Nephron progenitor cell (in vitro differentiated cells): ENCODE measurements at regions not wholly inside any gene's neighbourhood (a gene's known extent, or its start where the extent isn't known, plus 50 kb on each side); places are given as distances from the start of the nearest gene placed in this dataset.

Experiments
- DNase-seq: peaks from one replicate; pipeline ENCODE4 v3.0.0; 2021
- H3K27ac Mint-ChIP-seq: 2 replicates; pipeline ENCODE4 v1.8.0; 2021; ENCODE audit warnings: mild to moderate bottlenecking, moderate library complexity, mixed read lengths
- H3K27me3 Mint-ChIP-seq: 2 replicates; pipeline ENCODE4 v1.8.0; 2021; ENCODE audit warnings: mild to moderate bottlenecking, low read depth, mixed read lengths; ENCODE audit not compliant: poor library complexity
- H3K36me3 Mint-ChIP-seq: 2 replicates; pipeline ENCODE4 v1.8.0; 2021; ENCODE audit warnings: low read depth, mixed read lengths
- H3K4me1 Mint-ChIP-seq: 2 replicates; pipeline ENCODE4 v1.8.0; 2021; ENCODE audit warnings: mixed read lengths
- H3K4me3 Mint-ChIP-seq: 2 replicates; pipeline ENCODE4 v1.8.0; 2021; ENCODE audit warnings: mild to moderate bottlenecking, moderate library complexity, mixed read lengths
- H3K9me3 Mint-ChIP-seq: 2 replicates; pipeline ENCODE4 v1.8.0; 2021; ENCODE audit warnings: mild to moderate bottlenecking, moderate library complexity, mixed read lengths
- TF ChIP-seq, protein P1 (sequence below): fragments of 200-600 bp; sonication (generic); IDR thresholded peaks from 2 replicates; pipeline ENCODE4 v1.5.0; 2021; ENCODE audit warnings: antibody characterized with exemption

DNA sequence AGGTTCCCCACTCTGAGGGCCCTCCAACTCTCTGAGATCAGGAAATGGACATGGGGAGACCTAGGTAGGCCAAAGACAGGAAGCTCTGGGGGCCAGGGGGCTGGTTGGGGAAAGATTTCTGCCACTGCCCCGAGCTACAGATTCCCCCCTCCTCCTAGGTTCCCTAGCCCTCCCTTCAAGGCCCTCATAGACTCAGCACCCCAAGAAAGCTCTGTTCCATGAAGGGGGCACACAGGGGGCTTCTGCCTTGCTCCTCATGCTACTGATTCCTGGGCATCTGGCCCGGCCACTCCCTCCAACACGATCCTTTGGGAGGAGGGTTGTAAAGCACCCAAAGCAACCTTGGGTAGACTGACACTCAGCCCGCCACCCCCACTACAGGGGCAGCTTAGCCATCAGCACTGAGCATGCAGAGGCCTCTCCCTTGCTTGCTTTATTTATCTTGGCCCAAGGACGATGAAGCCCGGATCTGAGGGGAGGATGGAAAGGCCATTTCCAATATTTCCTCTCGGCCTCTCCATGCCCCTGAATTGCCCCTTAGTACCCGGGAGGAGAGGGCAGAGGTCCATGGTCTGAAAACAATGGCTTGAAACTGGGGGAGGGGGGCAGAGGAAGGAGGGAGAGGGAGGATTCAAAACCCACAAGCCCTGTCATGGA lies 146.7 kb downstream of the PJA1 start:
- peaks cover 32% of the 10 kb centered on the region for H3K9me3 Mint-ChIP-seq
- no peak for DNase-seq
- no peaks in the 10 kb centered on the region for H3K36me3 Mint-ChIP-seq
- H3K27me3 Mint-ChIP-seq: peaks cover 3% of the 10 kb centered on the region
- H3K4me3 Mint-ChIP-seq: no peak overlapping the region
- peaks cover 11% of the 10 kb centered on the region for H3K4me1 Mint-ChIP-seq
- TF ChIP-seq, protein P1, sequence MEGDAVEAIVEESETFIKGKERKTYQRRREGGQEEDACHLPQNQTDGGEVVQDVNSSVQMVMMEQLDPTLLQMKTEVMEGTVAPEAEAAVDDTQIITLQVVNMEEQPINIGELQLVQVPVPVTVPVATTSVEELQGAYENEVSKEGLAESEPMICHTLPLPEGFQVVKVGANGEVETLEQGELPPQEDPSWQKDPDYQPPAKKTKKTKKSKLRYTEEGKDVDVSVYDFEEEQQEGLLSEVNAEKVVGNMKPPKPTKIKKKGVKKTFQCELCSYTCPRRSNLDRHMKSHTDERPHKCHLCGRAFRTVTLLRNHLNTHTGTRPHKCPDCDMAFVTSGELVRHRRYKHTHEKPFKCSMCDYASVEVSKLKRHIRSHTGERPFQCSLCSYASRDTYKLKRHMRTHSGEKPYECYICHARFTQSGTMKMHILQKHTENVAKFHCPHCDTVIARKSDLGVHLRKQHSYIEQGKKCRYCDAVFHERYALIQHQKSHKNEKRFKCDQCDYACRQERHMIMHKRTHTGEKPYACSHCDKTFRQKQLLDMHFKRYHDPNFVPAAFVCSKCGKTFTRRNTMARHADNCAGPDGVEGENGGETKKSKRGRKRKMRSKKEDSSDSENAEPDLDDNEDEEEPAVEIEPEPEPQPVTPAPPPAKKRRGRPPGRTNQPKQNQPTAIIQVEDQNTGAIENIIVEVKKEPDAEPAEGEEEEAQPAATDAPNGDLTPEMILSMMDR: no peak
- no peak overlapping the region for H3K27ac Mint-ChIP-seq

- peaks cover 6% of the 10 kb centered on the region for H3K27me3 Mint-ChIP-seq
- TF ChIP-seq, protein P1: no peak
- H3K36me3 Mint-ChIP-seq: no peaks in the 10 kb centered on the region
- no peak overlapping the region for H3K27ac Mint-ChIP-seq
- H3K9me3 Mint-ChIP-seq: peaks cover 45% of the 10 kb centered on the region
- H3K4me3 Mint-ChIP-seq: peak overlapping the region; percentile 23
- peaks cover 11% of the 10 kb centered on the region for H3K4me1 Mint-ChIP-seq
- DNase-seq: no peak
These were observed 148.8 kb downstream of the PJA1 start for GRCh38 chrX:69016293-69016941.

DNA sequence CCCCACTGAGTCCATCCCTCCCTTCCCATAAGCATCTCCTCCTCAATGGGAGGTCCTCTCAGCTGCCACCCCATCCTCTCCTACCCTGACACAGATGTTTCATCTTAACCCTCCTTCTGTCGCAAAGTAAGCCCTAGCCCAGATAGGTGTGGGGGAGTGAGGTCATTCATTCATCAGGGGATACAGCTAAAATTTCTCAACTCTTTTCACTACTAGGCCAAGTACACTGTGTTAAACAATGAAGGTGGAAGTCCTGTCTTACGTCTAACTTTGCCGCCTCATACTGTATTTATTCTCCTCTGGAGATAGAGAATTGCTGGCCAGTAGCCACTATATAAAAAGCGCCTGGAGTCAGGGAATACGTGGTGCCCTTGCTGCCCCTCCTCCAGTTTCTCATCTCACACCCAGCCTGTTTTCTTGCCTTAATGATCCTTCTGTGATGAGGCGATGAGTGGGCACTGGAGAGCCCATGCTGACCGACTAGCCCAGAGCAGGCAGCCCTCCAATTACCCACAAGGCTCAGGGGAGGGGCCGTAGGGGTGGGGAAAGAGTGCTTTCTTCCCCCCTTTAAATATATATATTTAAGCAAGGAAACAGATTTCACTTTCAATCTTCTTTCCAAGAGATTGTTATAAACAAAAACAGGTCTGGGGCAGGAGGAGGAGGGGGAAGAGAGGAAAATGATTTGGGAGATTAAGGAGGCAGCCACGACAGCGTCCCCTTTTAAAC lies 149.5 kb downstream of the PJA1 start:
- TF ChIP-seq, protein P1: no peak
- H3K27me3 Mint-ChIP-seq: peaks cover 6% of the 10 kb centered on the region
- H3K36me3 Mint-ChIP-seq: no peaks in the 10 kb centered on the region
- H3K27ac Mint-ChIP-seq: no peak overlapping the region
- no peak overlapping the region for H3K4me3 Mint-ChIP-seq
- DNase-seq: no peak
- H3K4me1 Mint-ChIP-seq: peaks cover 11% of the 10 kb centered on the region
- peaks cover 52% of the 10 kb centered on the region for H3K9me3 Mint-ChIP-seq

DNA sequence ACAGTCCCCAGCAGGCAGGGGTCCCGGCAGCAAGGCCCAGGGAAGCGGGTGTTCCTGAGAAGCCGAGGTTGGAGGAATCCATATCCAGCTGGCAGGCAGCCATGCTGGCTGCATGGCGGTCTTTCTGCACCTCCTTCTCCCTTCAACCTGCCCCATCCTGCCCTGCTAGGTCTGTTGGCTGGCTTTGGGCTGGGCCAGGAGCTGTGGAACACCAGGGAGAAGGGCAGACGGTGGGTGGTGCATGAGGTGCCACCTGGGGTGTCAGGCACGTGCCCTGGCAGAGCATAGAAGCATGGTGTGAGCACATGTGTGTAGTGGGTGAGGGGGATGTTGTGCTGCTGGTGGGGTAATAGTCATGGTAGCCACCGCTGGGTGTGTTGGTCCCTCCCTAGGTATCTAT lies 150.1 kb downstream of the PJA1 start:
- no peak for DNase-seq
- Mint-ChIP-seq H3K27ac (no peak overlapping the region), H3K36me3 (no peaks in the 10 kb centered on the region), H3K9me3 (peaks cover 57% of the 10 kb centered on the region), H3K27me3 (peaks cover 6% of the 10 kb centered on the region), H3K4me1 (peaks cover 11% of the 10 kb centered on the region), H3K4me3 (no peak overlapping the region)
- TF ChIP-seq, protein P1: no peak

DNA sequence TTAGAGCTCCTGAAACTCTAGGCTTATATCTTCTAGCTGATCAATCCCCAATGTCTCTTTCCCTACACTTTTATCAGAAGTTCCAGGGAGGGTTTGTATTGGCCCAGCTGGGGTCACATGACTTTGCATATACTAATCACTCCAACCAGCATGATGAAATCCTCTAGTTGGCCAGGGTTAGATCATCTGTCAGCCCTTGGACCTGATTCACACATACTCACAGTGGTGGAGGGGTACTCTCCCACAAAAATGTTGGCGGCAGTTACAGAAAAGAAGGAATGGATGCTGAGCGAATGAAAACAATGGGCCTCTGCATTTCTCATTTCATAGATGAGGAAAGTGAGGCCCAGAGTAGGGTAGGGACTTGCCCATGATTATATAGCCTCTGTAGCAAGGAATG lies 151.1 kb downstream of the PJA1 start:
- TF ChIP-seq, protein P1: no peak
- Mint-ChIP-seq H3K4me3 (no peak overlapping the region), H3K36me3 (no peaks in the 10 kb centered on the region), H3K9me3 (peaks cover 57% of the 10 kb centered on the region), H3K27me3 (peaks cover 4% of the 10 kb centered on the region), H3K27ac (no peak overlapping the region), H3K4me1 (peaks cover 11% of the 10 kb centered on the region)
- no peak for DNase-seq
